K562 (cell line): ENCODE measurements at regions not wholly inside any gene's neighbourhood (a gene's known extent, or its start where the extent isn't known, plus 50 kb on each side); places are given as distances from the start of the nearest gene placed in this dataset.

Experiments
- ATAC-seq: fragments of 200-7000 bp; cut with Tn5 transposase; 3 replicates; pipeline ENCODE4 v1.9.1; 2020; ENCODE audit warnings: moderate library complexity
- BruUV-seq: library from RNA; stranded (reverse); fragments of 400-500 nt; replicated peaks from 2 replicates; lab custom pipeline; 2021; lab: Mats Ljungman, UMichigan
- CTCF ChIA-PET: fragments of 300-600 bp; formaldehyde crosslinking; extraction: SDS; loops from one replicate; lab custom pipeline; 2021; ENCODE audit warnings: low intra/inter-chr PET ratio; lab: Yijun Ruan, JAX
- POLR2A ChIA-PET: fragments of 300-600, 350-650 bp; sonication (Branson Sonifier 250); formaldehyde crosslinking; extraction: SDS; loops from one replicate; lab custom pipeline; 2021; ENCODE audit warnings: antibody characterized with exemption, inconsistent platforms; lab: Yijun Ruan, JAX
- DNase-seq, 4 experiments: peaks; one replicate each; pipeline versions ENCODE4 v3.0.0 to v3.0.0-alpha.2; 2011 to 2018; ENCODE audit warnings: low spot score in 3 of 4, mixed read lengths in 3 of 4; ENCODE audit errors: extremely low read depth in 1 of 4
- FAIRE-seq: peaks from 2 replicates; lab custom pipeline; 2011; peaks lifted over from hg19 to GRCh38; lab: Jason Lieb, UNC
- H2AFZ ChIP-seq: 2 replicates; pipeline ENCODE4 v1.6.0; 2011; ENCODE audit warnings: low read depth, low read length, control low read depth, inconsistent platforms
- H3K27ac ChIP-seq: fragments of 200-600 bp; 3 replicates; pipeline ENCODE4 v1.8.0; 2011; ENCODE audit warnings: low read depth, mild to moderate bottlenecking, control low read depth, inconsistent platforms, low read length, moderate library complexity, mixed read lengths; ENCODE audit errors: extremely low read depth
- H3K27me3 ChIP-seq, 2 experiments: fragments of 300-600 bp in 1 of 2; 2 replicates in 1 of 2; 3 replicates in 1 of 2; pipeline versions ENCODE4 v1.6.0 to v1.8.0; 2011; ENCODE audit warnings: inconsistent platforms in 2 of 2, low read length in 2 of 2, mild to moderate bottlenecking in 1 of 2, mixed read lengths in 1 of 2, moderate library complexity in 1 of 2; ENCODE audit not compliant: control insufficient read depth in 2 of 2, insufficient read depth in 2 of 2
- H3K36me3 ChIP-seq: fragments of 300-600 bp; 3 replicates; pipeline ENCODE4 v1.8.0; 2011; ENCODE audit warnings: mild to moderate bottlenecking, low read length, inconsistent platforms; ENCODE audit not compliant: control insufficient read depth, insufficient read depth
- H3K4me1 ChIP-seq, 2 experiments: fragments of 200-600 bp in 1 of 2; replicated peaks in 1 of 2; 2 replicates in 1 of 2; 3 replicates in 1 of 2; pipeline versions ENCODE4 v1.5.1 to v1.8.0; 2011; ENCODE audit warnings: inconsistent platforms in 2 of 2, low read length in 2 of 2, mild to moderate bottlenecking in 1 of 2, mixed read lengths in 1 of 2, moderate library complexity in 1 of 2; ENCODE audit not compliant: control insufficient read depth in 2 of 2, insufficient read depth in 2 of 2
- H3K4me2 ChIP-seq: 2 replicates; pipeline ENCODE4 v1.6.1; 2011; ENCODE audit warnings: low read length, control low read depth, inconsistent platforms, mixed read lengths; ENCODE audit not compliant: insufficient read depth
- H3K4me3 ChIP-seq: fragments of 200-600 bp; sonication (generic), shearing (Covaris generic); 2 replicates; pipeline ENCODE4 v1.5.1; 2016; ENCODE audit warnings: control low read depth, inconsistent platforms
- H3K79me2 ChIP-seq: fragments of 200-600 bp; 3 replicates; pipeline ENCODE4 v1.8.0; 2011; ENCODE audit warnings: low read length, inconsistent platforms; ENCODE audit not compliant: control insufficient read depth, insufficient read depth
- H3K9ac ChIP-seq, 2 experiments: 2 replicates each; pipeline versions ENCODE4 v1.6.0 to v1.6.1; 2011; ENCODE audit warnings: low read depth in 2 of 2, low read length in 2 of 2, control low read depth in 1 of 2, inconsistent platforms in 1 of 2, mild to moderate bottlenecking in 1 of 2, mixed read lengths in 1 of 2; ENCODE audit not compliant: insufficient read depth in 1 of 2
- H3K9me1 ChIP-seq: one replicate; pipeline ENCODE4 v1.6.0; 2011; ENCODE audit warnings: inconsistent platforms, mild to moderate bottlenecking, low read length, moderate library complexity; ENCODE audit not compliant: control insufficient read depth, insufficient read depth
- H3K9me3 ChIP-seq: replicated peaks from 2 replicates; pipeline ENCODE4 v1.5.1; 2011; ENCODE audit warnings: low read depth, low read length, inconsistent platforms; ENCODE audit not compliant: control insufficient read depth, insufficient read depth
- H4K20me1 ChIP-seq: replicated peaks from 2 replicates; pipeline ENCODE4 v1.6.1; 2011; ENCODE audit warnings: low read length, inconsistent platforms, mixed read lengths; ENCODE audit not compliant: control insufficient read depth, insufficient read depth
- WGBS: fragments of 100-300 bp; shearing (Covaris generic); methylation state at CpG from one replicate; pipeline ENCODE4 v1.1.6; 2016; ENCODE audit warnings: low coverage, mixed read lengths; ENCODE audit not compliant: insufficient coverage; ENCODE audit errors: missing lambda C conversion rate; 5-methylcytosine and 5-hydroxymethylcytosine counted together
- in situ Hi-C: fragments of 300-500 bp; cut with MboI; formaldehyde crosslinking; loops from 4 replicates; pipeline ENCODE4 v1.15.0; 2018; ENCODE audit warnings: inconsistent platforms, mixed read lengths
- intact Hi-C: fragments of 100-400 bp; cut with micrococcal nuclease; formaldehyde crosslinking; loops from 2 replicates; pipeline ENCODE4 v1.14.2; 2022
- TF ChIP-seq, protein P1 (sequence below): fragments of 450-650 bp; IDR thresholded peaks from 2 replicates; pipeline ENCODE4 v1.6.1; 2016; ENCODE audit warnings: mild to moderate bottlenecking, moderate library complexity

GRCh38 chr10:62492870-62493180, 118.7 kb downstream of the ZNF365 start:
- H3K27me3 ChIP-seq: no peaks in the 10 kb centered on the region; a peak in 1 of 5 replicates
- no peak for DNase-seq
- no TSS peak for BruUV-seq
- no peak overlapping the region for H3K4me2 ChIP-seq
- WGBS: 0% methylated on average over 3 of the region's 3 CpGs
- ATAC-seq: no peak
- no peaks in the 10 kb centered on the region for H4K20me1 ChIP-seq
- no peaks in the 10 kb centered on the region for H3K9me1 ChIP-seq
- no peaks in the 10 kb centered on the region for H3K4me1 ChIP-seq
- intact Hi-C loops: no loop called here
- in situ Hi-C loops: no loop called here
- no peak overlapping the region for H3K4me3 ChIP-seq
- ChIA-PET CTCF (interaction anchor here (2.5 kb wide), 1 partner anchor 665 kb away, joined by 6 read pairs; no protein-coding TSS in a partner anchor), POLR2A (no interaction called here)
- H2AFZ ChIP-seq: no peak overlapping the region
- TF ChIP-seq, protein P1, sequence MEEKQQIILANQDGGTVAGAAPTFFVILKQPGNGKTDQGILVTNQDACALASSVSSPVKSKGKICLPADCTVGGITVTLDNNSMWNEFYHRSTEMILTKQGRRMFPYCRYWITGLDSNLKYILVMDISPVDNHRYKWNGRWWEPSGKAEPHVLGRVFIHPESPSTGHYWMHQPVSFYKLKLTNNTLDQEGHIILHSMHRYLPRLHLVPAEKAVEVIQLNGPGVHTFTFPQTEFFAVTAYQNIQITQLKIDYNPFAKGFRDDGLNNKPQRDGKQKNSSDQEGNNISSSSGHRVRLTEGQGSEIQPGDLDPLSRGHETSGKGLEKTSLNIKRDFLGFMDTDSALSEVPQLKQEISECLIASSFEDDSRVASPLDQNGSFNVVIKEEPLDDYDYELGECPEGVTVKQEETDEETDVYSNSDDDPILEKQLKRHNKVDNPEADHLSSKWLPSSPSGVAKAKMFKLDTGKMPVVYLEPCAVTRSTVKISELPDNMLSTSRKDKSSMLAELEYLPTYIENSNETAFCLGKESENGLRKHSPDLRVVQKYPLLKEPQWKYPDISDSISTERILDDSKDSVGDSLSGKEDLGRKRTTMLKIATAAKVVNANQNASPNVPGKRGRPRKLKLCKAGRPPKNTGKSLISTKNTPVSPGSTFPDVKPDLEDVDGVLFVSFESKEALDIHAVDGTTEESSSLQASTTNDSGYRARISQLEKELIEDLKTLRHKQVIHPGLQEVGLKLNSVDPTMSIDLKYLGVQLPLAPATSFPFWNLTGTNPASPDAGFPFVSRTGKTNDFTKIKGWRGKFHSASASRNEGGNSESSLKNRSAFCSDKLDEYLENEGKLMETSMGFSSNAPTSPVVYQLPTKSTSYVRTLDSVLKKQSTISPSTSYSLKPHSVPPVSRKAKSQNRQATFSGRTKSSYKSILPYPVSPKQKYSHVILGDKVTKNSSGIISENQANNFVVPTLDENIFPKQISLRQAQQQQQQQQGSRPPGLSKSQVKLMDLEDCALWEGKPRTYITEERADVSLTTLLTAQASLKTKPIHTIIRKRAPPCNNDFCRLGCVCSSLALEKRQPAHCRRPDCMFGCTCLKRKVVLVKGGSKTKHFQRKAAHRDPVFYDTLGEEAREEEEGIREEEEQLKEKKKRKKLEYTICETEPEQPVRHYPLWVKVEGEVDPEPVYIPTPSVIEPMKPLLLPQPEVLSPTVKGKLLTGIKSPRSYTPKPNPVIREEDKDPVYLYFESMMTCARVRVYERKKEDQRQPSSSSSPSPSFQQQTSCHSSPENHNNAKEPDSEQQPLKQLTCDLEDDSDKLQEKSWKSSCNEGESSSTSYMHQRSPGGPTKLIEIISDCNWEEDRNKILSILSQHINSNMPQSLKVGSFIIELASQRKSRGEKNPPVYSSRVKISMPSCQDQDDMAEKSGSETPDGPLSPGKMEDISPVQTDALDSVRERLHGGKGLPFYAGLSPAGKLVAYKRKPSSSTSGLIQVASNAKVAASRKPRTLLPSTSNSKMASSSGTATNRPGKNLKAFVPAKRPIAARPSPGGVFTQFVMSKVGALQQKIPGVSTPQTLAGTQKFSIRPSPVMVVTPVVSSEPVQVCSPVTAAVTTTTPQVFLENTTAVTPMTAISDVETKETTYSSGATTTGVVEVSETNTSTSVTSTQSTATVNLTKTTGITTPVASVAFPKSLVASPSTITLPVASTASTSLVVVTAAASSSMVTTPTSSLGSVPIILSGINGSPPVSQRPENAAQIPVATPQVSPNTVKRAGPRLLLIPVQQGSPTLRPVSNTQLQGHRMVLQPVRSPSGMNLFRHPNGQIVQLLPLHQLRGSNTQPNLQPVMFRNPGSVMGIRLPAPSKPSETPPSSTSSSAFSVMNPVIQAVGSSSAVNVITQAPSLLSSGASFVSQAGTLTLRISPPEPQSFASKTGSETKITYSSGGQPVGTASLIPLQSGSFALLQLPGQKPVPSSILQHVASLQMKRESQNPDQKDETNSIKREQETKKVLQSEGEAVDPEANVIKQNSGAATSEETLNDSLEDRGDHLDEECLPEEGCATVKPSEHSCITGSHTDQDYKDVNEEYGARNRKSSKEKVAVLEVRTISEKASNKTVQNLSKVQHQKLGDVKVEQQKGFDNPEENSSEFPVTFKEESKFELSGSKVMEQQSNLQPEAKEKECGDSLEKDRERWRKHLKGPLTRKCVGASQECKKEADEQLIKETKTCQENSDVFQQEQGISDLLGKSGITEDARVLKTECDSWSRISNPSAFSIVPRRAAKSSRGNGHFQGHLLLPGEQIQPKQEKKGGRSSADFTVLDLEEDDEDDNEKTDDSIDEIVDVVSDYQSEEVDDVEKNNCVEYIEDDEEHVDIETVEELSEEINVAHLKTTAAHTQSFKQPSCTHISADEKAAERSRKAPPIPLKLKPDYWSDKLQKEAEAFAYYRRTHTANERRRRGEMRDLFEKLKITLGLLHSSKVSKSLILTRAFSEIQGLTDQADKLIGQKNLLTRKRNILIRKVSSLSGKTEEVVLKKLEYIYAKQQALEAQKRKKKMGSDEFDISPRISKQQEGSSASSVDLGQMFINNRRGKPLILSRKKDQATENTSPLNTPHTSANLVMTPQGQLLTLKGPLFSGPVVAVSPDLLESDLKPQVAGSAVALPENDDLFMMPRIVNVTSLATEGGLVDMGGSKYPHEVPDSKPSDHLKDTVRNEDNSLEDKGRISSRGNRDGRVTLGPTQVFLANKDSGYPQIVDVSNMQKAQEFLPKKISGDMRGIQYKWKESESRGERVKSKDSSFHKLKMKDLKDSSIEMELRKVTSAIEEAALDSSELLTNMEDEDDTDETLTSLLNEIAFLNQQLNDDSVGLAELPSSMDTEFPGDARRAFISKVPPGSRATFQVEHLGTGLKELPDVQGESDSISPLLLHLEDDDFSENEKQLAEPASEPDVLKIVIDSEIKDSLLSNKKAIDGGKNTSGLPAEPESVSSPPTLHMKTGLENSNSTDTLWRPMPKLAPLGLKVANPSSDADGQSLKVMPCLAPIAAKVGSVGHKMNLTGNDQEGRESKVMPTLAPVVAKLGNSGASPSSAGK: no peak
- H3K27ac ChIP-seq: no peak overlapping the region
- no peaks in the 10 kb centered on the region for H3K36me3 ChIP-seq
- no peaks in the 10 kb centered on the region for H3K79me2 ChIP-seq
- no peak overlapping the region for H3K9ac ChIP-seq
- no peak for FAIRE-seq
- H3K9me3 ChIP-seq: no peaks in the 10 kb centered on the region
